HS-27A (cell line): ENCODE measurements at regions not wholly inside any gene's neighbourhood (a gene's known extent, or its start where the extent isn't known, plus 50 kb on each side); places are given as distances from the start of the nearest gene placed in this dataset.
A peak's percentile ranks its signal among the peaks of the same experiment; 100 is the strongest.
"Not testable (repeated sequence)": the region's sequence is repeated elsewhere in the genome, so short reads cannot be mapped to it uniquely, and the experiment has no call there.

ENCODE experiments used
- DNase-seq: peaks from one replicate; pipeline ENCODE4 v3.0.0-alpha.2; 2012; ENCODE audit warnings: low read depth, missing footprints

GRCh38 chr15:77839456-77839855 lies 206.7 kb upstream of the LINGO1 start:
- no peak for DNase-seq

GRCh38 chr15:77838595-77838994 lies 205.9 kb upstream of the LINGO1 start:
- no peak for DNase-seq

DNA sequence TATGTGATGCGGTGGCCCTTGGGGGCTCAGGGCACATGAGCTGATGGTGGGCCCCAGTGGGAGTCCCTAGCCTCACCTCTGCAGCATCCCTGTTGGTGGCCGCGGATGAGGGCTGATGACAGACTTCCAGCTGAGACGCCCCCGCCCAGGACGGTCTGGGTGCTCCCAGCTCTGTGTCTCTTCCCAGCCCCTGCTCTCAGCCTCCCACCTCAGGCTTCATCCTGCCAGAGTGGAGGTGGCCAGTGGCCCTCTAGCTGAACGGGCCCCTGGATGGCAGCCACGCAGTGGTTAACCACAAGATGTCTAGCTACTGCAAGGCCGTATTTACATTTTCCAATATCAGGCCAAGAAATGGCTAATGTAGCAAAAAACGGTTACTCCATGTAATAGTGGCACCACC lies 205.3 kb upstream of the LINGO1 start:
- no peak for DNase-seq

DNA sequence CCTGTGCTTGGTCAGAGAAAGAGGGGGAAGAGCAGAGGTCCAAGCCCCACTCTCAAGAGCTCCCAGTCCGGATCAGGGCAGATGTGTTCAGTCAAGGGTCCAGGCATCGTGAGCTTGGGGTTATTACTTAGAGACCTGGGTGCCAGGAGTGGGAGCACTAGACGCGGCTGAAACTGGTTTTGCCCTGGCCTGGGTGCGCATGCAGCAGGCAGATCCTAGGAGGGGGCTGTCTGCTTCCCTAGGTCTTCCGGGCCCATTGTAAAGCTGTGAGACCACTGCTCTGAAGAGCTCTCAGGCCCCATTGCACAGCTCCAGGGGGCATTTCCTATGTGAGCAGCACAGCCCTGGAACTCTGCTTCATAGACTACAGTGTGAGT lies 204.9 kb upstream of the LINGO1 start:
- DNase-seq: no peak

- no peak for DNase-seq
Observed at GRCh38 chr15:77836906-77837648, 204.4 kb upstream of the LINGO1 start.

DNA sequence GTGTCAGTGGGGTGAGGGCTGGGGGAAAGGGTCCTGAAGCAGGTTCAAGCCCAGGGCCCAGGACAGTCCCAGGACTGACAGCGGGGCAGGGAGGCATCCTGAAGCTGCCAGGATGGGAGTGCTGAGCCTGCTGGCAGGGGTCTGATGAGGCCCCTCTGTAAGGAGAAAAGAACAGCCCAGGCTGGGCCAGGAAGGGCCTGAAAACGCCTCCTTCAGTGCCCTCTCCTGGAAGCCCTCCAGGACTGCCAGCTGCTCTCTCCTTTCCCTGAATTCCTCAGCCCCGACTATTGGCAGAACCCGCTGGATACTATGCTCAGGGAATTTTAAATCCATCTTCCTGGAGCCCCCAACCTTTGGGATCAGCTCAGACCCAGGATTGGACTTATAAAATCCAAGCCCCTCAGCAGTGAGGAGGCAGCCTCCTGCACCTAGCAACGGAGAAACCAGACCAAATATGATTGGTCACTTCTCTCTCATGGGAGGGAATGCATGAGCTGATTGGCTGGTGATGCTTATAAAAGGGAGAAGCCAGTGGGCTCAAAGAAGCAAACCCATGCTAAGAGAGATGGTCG lies 203.5 kb upstream of the LINGO1 start:
- DNase-seq: no peak

DNA sequence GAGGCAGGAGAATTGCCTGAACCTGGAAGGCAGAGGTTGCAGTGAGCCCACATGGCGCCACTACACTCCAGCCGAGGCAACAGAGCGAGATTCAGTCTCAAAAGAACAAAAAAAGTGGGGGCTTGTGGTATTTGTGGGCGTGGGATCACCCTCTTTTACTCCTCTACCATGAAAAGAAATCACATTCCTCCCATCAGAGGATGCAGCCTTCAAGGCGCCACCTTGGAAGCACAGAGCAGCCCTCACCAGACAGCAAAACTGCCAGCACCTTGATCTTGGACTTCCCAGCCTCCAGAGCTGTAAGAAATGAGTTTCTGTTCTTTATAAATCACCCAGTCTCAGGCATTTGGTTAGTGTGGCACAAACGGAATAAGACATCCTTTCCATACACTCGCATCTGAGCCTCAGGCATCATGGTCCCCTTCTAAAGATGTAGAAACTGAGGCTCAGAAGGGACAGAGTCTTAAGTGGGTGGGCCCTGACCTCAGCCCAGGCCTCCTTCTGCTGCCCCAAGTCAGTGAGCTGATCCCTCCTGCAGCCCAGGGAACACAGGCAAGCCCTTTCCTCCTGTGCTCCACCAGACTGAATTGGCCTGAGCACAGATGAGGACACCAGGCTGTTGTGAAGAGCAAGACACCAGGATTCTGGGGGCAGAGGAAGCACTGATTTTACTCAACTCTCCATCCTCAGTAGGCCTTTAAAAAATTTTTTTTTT lies 201.7 kb upstream of the LINGO1 start:
- no peak for DNase-seq

DNA sequence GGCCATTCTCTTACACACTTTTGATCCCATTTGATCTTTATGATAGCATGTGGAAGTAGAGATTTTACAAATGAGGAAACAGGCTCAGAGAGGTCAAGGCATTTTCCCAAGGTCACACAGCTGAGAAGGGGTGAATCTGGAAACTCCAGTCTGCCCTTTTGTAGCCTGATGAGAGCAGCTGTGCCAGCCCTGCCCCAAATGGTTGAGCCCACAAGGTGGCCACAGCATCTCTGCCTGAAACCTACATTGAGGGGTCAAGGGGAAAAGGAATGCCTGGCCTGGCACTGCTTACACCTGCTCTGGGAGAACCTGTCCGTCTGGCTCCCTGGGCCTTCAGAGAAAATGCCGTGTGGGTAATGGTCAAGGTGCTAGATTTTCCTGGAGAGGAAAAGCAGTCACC lies 200.2 kb upstream of the LINGO1 start:
- no peak for DNase-seq

GRCh38 chr15:77831986-77832385 lies 199.3 kb upstream of the LINGO1 start:
- no peak for DNase-seq

DNA sequence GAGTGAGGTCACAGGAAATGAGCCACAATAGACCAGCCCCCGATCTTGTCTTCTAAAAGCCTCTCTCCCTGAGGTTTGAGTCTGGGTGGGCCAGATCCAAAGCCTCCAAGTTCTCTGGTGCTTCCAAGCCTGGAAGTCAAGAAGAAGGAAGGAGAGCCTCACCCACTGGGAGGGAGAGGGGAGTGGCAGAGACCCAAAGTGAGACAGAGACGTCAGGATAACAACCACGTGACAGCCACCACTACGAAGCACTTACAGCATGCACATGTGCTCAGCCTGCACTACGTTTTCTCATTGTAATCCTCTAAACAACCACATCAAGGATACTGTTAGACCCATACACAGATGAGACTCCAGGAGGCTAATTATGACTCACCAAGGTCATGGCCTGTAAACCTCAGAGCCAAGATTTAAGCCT lies 197.3 kb upstream of the LINGO1 start:
- no peak for DNase-seq

GRCh38 chr15:77829331-77829730 lies 196.6 kb upstream of the LINGO1 start:
- DNase-seq: not testable (repeated sequence)

DNA sequence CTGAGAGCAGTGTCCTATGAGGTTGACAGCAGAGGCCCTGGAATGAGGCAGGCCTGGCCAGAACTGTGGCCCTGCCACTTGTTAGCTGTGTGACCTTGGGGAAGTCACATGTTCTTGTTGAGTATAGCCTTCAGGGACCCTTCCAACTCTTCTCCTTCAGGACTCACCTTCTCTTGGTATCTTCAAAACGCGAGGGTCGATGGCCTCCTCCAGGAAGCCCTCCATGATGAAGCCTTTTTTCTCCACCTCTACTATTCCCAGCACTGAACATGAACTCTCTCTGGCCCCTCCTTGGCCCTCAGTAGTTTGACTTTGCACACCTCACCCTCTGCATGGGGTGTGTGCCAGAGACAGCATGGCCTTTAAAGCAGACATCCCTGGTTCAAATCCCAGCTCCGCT lies 195.1 kb upstream of the LINGO1 start:
- no peak for DNase-seq

DNA sequence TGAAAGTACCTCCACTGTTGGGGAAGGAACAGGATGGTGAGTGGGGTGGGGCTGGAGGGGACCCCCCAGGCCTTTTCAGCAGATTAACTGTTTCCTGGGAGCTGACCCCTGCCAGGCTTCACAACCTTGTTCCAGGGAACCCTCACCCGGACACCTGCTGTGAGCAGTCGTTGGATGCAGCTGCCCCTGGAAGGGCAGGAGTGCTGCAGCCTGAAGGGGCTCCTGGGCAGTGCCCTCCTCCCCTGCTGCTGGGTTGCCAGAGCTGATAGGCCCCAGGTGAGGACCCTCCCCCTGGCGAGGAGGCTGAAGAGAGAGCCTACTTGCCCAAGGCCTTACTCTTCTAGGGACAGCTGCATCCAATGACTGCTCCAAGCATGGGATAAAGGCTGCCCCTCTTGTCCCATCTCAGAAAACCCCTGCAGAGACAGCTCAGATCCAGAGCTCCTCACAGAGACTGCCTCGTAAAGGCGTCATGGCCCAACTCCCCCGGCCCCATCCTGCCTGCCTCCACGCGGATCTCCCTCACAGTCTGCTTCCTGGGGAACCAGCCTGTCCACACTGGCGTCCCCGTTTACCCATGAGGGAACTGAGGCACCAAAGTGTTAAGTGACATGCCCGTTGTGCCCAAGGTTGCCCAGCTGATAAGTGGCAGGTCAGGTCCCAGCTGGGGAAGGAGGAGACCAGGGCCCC lies 193.4 kb upstream of the LINGO1 start:
- DNase-seq: no peak

DNA sequence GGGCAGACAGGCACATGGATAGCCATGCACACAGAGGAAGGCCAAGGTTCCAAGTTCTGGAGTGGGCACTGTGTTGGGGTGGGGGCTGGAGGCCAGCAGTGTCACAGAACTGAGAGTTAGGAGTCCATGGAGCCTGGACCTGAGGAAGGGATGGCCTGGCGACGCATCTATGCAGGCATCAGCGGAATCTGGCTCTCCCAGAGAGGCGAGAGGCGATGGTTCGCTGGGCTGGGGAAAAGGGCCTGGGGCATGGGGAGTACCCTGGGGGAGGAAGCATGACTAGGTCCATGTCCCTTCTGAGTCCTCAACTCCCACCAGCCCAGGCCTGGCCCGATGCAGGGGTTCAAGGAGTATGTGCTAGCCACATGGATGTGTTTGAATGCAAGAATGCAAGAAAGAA lies 192.8 kb upstream of the LINGO1 start:
- DNase-seq: no peak

DNA sequence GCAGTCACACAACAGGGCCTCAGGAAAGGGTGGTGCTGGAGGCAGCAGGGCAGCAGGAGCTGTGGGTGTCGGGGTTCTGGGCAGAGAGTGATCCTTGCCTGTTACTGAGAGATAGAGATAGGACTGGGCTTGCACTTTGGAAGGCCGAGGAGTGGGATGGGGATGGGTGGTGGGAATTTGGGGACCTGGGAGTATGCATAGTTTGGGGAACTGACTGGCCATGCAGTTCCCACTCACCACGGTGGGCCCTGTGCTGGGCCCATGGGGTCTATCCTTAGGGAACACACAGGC lies 192.5 kb upstream of the LINGO1 start:
- no peak for DNase-seq

- no peak for DNase-seq
Observed at GRCh38 chr15:77824361-77825251, 191.9 kb upstream of the LINGO1 start.

GRCh38 chr15:77823736-77824135 lies 191.0 kb upstream of the LINGO1 start:
- no peak for DNase-seq

- DNase-seq: no peak
Observed at GRCh38 chr15:77822631-77823230, 190.0 kb upstream of the LINGO1 start.

DNA sequence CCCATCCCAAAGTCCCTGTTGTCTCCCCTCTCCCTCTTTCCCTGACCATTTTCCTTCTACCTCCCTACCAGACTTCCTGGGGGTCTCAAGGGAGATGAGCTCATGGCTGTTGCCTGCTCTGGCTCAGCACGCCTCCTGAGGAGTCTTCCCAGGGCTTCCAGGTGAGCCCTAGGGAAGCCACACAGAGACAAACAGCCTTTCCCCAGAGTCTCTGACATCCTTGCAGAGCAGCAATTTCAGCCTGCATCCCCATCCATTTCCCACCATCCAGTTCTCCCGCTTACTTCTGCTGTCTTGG lies 189.2 kb upstream of the LINGO1 start:
- DNase-seq: no peak

GRCh38 chr15:77821188-77821958 lies 188.7 kb upstream of the LINGO1 start:
- peak; percentile 22 for DNase-seq
